SHP77 treated with DMSO at 0.1 percent for 48 hours (cell line): ENCODE measurements at regions not wholly inside any gene's neighbourhood (a gene's known extent, or its start where the extent isn't known, plus 50 kb on each side); places are given as distances from the start of the nearest gene placed in this dataset.
"Not testable (repeated sequence)": the region's sequence is repeated elsewhere in the genome, so short reads cannot be mapped to it uniquely, and the experiment has no call there.

Experiments
- DNase-seq: peaks from one replicate; lab custom pipeline; 2025; lab: John Stamatoyannopoulos, UW

GRCh38 chr12:87253157-87253556 lies 776.0 kb downstream of the C12orf50 start:
- DNase-seq, result no peak

GRCh38 chr12:87246726-87247125 lies 782.5 kb downstream of the C12orf50 start:
- no peak for DNase-seq

- DNase-seq, result no peak
Observed at GRCh38 chr12:87238466-87238865, 790.7 kb downstream of the C12orf50 start.

GRCh38 chr12:87234898-87235297 lies 794.3 kb downstream of the C12orf50 start:
- no peak for DNase-seq

GRCh38 chr12:87233671-87234070 lies 795.5 kb downstream of the C12orf50 start:
- DNase-seq, result no peak

GRCh38 chr12:87231818-87232217 lies 797.4 kb downstream of the C12orf50 start:
- DNase-seq, result no peak

- DNase-seq, result no peak
Observed at GRCh38 chr12:87230441-87230840, 798.8 kb downstream of the C12orf50 start.

- DNase-seq, result no peak
Observed at GRCh38 chr12:87227162-87227561, 802.0 kb downstream of the C12orf50 start.

GRCh38 chr12:87217491-87217890 lies 811.7 kb downstream of the C12orf50 start:
- DNase-seq, result no peak

GRCh38 chr12:87216436-87216835 lies 812.8 kb downstream of the C12orf50 start:
- no peak for DNase-seq

- no peak for DNase-seq
Observed at GRCh38 chr12:87202189-87202588, 827.0 kb downstream of the C12orf50 start.

GRCh38 chr12:87201598-87201997 lies 827.6 kb downstream of the C12orf50 start:
- DNase-seq, result no peak

- DNase-seq, result no peak
Observed at GRCh38 chr12:87200289-87200979, 828.8 kb downstream of the C12orf50 start.

- DNase-seq, result no peak
Observed at GRCh38 chr12:87198181-87198580, 831.0 kb downstream of the C12orf50 start.

- DNase-seq, result no peak
Observed at GRCh38 chr12:87196321-87196720, 832.9 kb downstream of the C12orf50 start.

GRCh38 chr12:87194389-87194788 lies 834.8 kb downstream of the C12orf50 start:
- not testable (repeated sequence) for DNase-seq

GRCh38 chr12:87185367-87185766 lies 843.8 kb downstream of the C12orf50 start:
- no peak for DNase-seq

GRCh38 chr12:87182696-87183233 lies 846.4 kb downstream of the C12orf50 start:
- DNase-seq, result no peak

- DNase-seq, result peak; percentile 38
Observed at GRCh38 chr12:87171356-87171755, 857.8 kb downstream of the C12orf50 start.

- DNase-seq, result no peak
Observed at GRCh38 chr12:87169010-87169409, 860.2 kb downstream of the C12orf50 start.

- DNase-seq, result no peak
Observed at GRCh38 chr12:87165733-87166375, 863.3 kb downstream of the C12orf50 start.

- no peak for DNase-seq
Observed at GRCh38 chr12:87163122-87163521, 866.1 kb downstream of the C12orf50 start.

GRCh38 chr12:87160848-87161601 lies 868.2 kb downstream of the C12orf50 start:
- DNase-seq, result no peak
